Mucosa of descending colon (tissue), 3 donors: ENCODE measurements at regions not wholly inside any gene's neighbourhood (a gene's known extent, or its start where the extent isn't known, plus 50 kb on each side); places are given as distances from the start of the nearest gene placed in this dataset.
A peak's percentile ranks its signal among the peaks of the same experiment; 100 is the strongest.

ENCODE experiments used
- ATAC-seq: fragments of 200-7000 bp; cut with Tn5 transposase; one replicate; pipeline ENCODE4 v1.9.1; 2020; ENCODE audit warnings: mild to moderate bottlenecking, moderate library complexity
- DNase-seq, 3 donors: peaks; one replicate each; pipeline ENCODE4 v3.0.0-alpha.2; 2020
- H3K36me3 ChIP-seq: fragments of 200-600 bp; one replicate; pipeline ENCODE4 v1.8.0; 2021; ENCODE audit warnings: low read depth, mild to moderate bottlenecking
- H3K4me1 ChIP-seq: fragments of 200-600 bp; one replicate; pipeline ENCODE4 v1.8.0; 2021; ENCODE audit warnings: low read depth, mild to moderate bottlenecking
- H3K4me3 ChIP-seq: fragments of 200-600 bp; one replicate; pipeline ENCODE4 v1.8.0; 2021; ENCODE audit warnings: mild to moderate bottlenecking
- H3K9me3 ChIP-seq: fragments of 200-600 bp; one replicate; pipeline ENCODE4 v1.8.0; 2021; ENCODE audit warnings: mild to moderate bottlenecking
- CTCF ChIP-seq: fragments of 200-600 bp; IDR thresholded peaks from one replicate; pipeline ENCODE4 v1.8.0; 2022; ENCODE audit warnings: antibody characterized with exemption, mild to moderate bottlenecking
- intact Hi-C, 2 donors: fragments of 100-400 bp; cut with DNase I in 1 of 2; cut with micrococcal nuclease in 1 of 2; formaldehyde crosslinking; loops; one replicate each; pipeline versions ENCODE4 v1.11.0 to v1.11.1; 2022; cut with DNase I, micrococcal nuclease
- donor health status: DM: no; HTN: no; CAD: no; lungs with moderate emphysema.
- donor health status: DM: no; HTN: no; CAD: no.
- donor health status: DM: no; HTN: yes; CAD: no.

GRCh38 chr3:124303305-124303910, 311.5 kb upstream of the ROPN1 start:
- no peak for TF ChIP-seq CTCF
- DNase-seq, result no peak
- H3K4me3 ChIP-seq, result no peak overlapping the region
- no peaks in the 10 kb centered on the region for H3K4me1 ChIP-seq
- H3K9me3 ChIP-seq, result peaks cover 17% of the 10 kb centered on the region
- intact Hi-C loops, result no loop called here
- H3K36me3 ChIP-seq, result no peaks in the 10 kb centered on the region
- ATAC-seq, result no peak

- H3K9me3 ChIP-seq, result peaks cover 17% of the 10 kb centered on the region
- H3K4me1 ChIP-seq, result no peaks in the 10 kb centered on the region
- H3K4me3 ChIP-seq, result no peak overlapping the region
- no peak for TF ChIP-seq CTCF
- intact Hi-C loops, result no loop called here
- no peaks in the 10 kb centered on the region for H3K36me3 ChIP-seq
- ATAC-seq, result no peak
- no peak for DNase-seq
Observed at GRCh38 chr3:124306665-124307064, 314.7 kb upstream of the ROPN1 start.

GRCh38 chr3:124313621-124314020, 321.7 kb upstream of the ROPN1 start:
- H3K4me3 ChIP-seq, result no peak overlapping the region
- no peaks in the 10 kb centered on the region for H3K9me3 ChIP-seq
- intact Hi-C loops, result no loop called here
- DNase-seq (no peak), ATAC-seq (peak; percentile 22)
- H3K36me3 ChIP-seq, result no peaks in the 10 kb centered on the region
- TF ChIP-seq CTCF, result no peak
- no peaks in the 10 kb centered on the region for H3K4me1 ChIP-seq

GRCh38 chr3:124315215-124316033, 323.5 kb upstream of the ROPN1 start:
- H3K9me3 ChIP-seq, result no peaks in the 10 kb centered on the region
- ATAC-seq (no peak), DNase-seq (no peak)
- no peak overlapping the region for H3K4me3 ChIP-seq
- intact Hi-C loops, result no loop called here
- H3K36me3 ChIP-seq, result no peaks in the 10 kb centered on the region
- no peaks in the 10 kb centered on the region for H3K4me1 ChIP-seq
- no peak for TF ChIP-seq CTCF

GRCh38 chr3:124316034-124316287, 324.0 kb upstream of the ROPN1 start:
- Histone ChIP-seq H3K36me3 (no peaks in the 10 kb centered on the region), H3K4me1 (no peaks in the 10 kb centered on the region), H3K9me3 (no peaks in the 10 kb centered on the region), H3K4me3 (no peak overlapping the region)
- no peak for TF ChIP-seq CTCF
- ATAC-seq, result no peak
- intact Hi-C loops, result no loop called here
- DNase-seq, result no peak
